Tibial nerve (tissue), 4 donors: ENCODE measurements at regions not wholly inside any gene's neighbourhood (a gene's known extent, or its start where the extent isn't known, plus 50 kb on each side); places are given as distances from the start of the nearest gene placed in this dataset.

ENCODE experiments used
- DNase-seq, 2 donors: peaks; one replicate each; pipeline ENCODE4 v3.0.0-alpha.2; 2019; ENCODE audit warnings: low spot score in 2 of 2
- H3K27ac ChIP-seq, 4 donors: fragments of 200-600 bp; sonication (generic) in 3 of 4; one replicate each; pipeline ENCODE4 v1.5.1; 2017 to 2019; ENCODE audit warnings: mild to moderate bottlenecking in 1 of 4
- H3K27me3 ChIP-seq, 2 donors: fragments of 200-600 bp; sonication (generic) in 1 of 2; one replicate each; pipeline versions ENCODE4 v1.5.1 to v1.6.0; 2017 to 2019
- H3K36me3 ChIP-seq, 3 donors: fragments of 200-600 bp; sonication (generic); one replicate each; pipeline ENCODE4 v1.5.1; 2018 to 2019
- H3K4me1 ChIP-seq, 4 donors: fragments of 200-600 bp; sonication (generic) in 3 of 4; one replicate each; pipeline ENCODE4 v1.5.1; 2017 to 2019
- H3K4me3 ChIP-seq, 4 donors: fragments of 200-600 bp; sonication (generic) in 3 of 4; one replicate each; pipeline ENCODE4 v1.5.1; 2017 to 2019; ENCODE audit warnings: mild to moderate bottlenecking in 1 of 4, moderate library complexity in 1 of 4
- H3K9me3 ChIP-seq, 4 donors: fragments of 200-600 bp; sonication (generic) in 3 of 4; one replicate each; pipeline ENCODE4 v1.5.1; 2017 to 2019
- EP300 ChIP-seq, 2 donors: sonication (generic); formaldehyde crosslinking; IDR thresholded peaks; one replicate each; pipeline ENCODE4 v1.6.1; 2017; ENCODE audit warnings: antibody characterized with exemption in 2 of 2, mild to moderate bottlenecking in 1 of 2
- POLR2A ChIP-seq, 2 donors: fragments of 450-650 bp; IDR thresholded peaks; one replicate each; pipeline ENCODE4 v1.6.1; 2017; ENCODE audit warnings: antibody characterized with exemption in 2 of 2, mild to moderate bottlenecking in 2 of 2, moderate library complexity in 2 of 2
- WGBS, 2 donors: methylation state at CpG; one replicate each; pipeline ENCODE4 v1.1.5; 2018; 5-methylcytosine and 5-hydroxymethylcytosine counted together
- TF ChIP-seq, protein P1 (sequence below), 5 experiments: fragments of 200-600 bp in 3 of 5; fragments of 450-650 bp in 2 of 5; sonication (generic) in 3 of 5; IDR thresholded peaks; one replicate each; pipeline ENCODE4 v1.5.1; 2016 to 2019; ENCODE audit warnings: antibody characterized with exemption in 5 of 5, mild to moderate bottlenecking in 3 of 5, moderate library complexity in 2 of 5

DNA sequence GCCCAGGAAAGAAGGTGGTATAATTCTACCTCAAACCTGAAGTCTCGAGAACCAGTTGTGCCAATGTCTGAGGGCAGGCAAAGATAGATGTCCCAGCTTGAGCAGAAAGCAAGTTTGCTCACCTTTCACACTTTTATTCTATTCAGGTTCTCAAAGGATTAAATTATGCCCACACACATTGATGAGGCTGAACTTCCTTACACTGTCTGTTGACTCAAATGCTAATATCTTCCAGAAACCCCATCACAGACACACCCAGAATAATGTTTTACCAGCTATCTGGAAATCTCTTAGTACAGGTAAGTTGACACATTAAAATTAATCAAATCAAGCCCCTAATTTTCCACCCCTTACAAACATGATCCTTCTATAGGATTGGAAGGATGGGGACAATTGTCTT is 605.7 kb downstream of the NUF2 start:
- WGBS, 2 donors, result 65 to 79% methylated on average over 1 of the region's 1 CpG
- TF ChIP-seq POLR2A (IDR thresholded peaks at IDR 0.05) (no peak), EP300 (IDR thresholded peaks at IDR 0.05) (no peak)
- TF ChIP-seq, protein P1, sequence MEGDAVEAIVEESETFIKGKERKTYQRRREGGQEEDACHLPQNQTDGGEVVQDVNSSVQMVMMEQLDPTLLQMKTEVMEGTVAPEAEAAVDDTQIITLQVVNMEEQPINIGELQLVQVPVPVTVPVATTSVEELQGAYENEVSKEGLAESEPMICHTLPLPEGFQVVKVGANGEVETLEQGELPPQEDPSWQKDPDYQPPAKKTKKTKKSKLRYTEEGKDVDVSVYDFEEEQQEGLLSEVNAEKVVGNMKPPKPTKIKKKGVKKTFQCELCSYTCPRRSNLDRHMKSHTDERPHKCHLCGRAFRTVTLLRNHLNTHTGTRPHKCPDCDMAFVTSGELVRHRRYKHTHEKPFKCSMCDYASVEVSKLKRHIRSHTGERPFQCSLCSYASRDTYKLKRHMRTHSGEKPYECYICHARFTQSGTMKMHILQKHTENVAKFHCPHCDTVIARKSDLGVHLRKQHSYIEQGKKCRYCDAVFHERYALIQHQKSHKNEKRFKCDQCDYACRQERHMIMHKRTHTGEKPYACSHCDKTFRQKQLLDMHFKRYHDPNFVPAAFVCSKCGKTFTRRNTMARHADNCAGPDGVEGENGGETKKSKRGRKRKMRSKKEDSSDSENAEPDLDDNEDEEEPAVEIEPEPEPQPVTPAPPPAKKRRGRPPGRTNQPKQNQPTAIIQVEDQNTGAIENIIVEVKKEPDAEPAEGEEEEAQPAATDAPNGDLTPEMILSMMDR (IDR thresholded peaks at IDR 0.05), result no peak
- no peaks in the 10 kb centered on the region for H3K36me3 ChIP-seq
- no peaks in the 10 kb centered on the region for H3K9me3 ChIP-seq
- DNase-seq, result no peak
- peaks cover 0 to 7% (median 0%) of the 10 kb centered on the region in 4 donors for H3K4me1 ChIP-seq
- H3K27me3 ChIP-seq, result no peaks in the 10 kb centered on the region
- H3K27ac ChIP-seq, result no peak overlapping the region
- no peak overlapping the region for H3K4me3 ChIP-seq

DNA sequence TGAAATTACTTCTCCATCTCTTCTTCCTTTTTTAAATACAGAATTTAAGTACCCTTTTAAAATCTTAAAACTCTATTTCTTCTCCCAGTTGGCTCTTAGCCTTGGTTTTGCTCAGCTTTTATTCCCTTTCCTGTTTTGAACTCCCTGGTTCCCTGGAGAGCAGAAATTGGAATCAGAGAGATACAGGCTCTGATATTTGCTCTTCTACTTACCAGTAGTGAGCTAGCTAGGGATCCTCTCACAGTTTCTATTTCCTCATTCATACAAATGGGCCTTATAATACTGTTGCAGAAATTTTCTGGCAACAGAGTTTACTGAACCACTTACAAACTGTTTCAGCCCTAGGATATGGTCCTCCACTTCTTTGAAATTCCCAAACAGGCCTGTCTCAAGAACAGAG is 606.3 kb downstream of the NUF2 start:
- Histone ChIP-seq H3K27me3 (no peaks in the 10 kb centered on the region), H3K27ac (no peak overlapping the region), H3K4me3 (no peak overlapping the region), H3K4me1 (peaks cover 0 to 7% (median 0%) of the 10 kb centered on the region in 4 donors), H3K9me3 (no peaks in the 10 kb centered on the region), H3K36me3 (no peaks in the 10 kb centered on the region)
- TF ChIP-seq EP300 (IDR thresholded peaks at IDR 0.05), result no peak
- TF ChIP-seq, protein P1 (IDR thresholded peaks at IDR 0.05), result no peak
- no peak for TF ChIP-seq POLR2A (IDR thresholded peaks at IDR 0.05)
- DNase-seq, result no peak

GRCh38 chr1:163928651-163929050 is 606.9 kb downstream of the NUF2 start:
- TF ChIP-seq EP300 (IDR thresholded peaks at IDR 0.05) (no peak), POLR2A (IDR thresholded peaks at IDR 0.05) (no peak)
- TF ChIP-seq, protein P1 (IDR thresholded peaks at IDR 0.05), result no peak
- H3K27me3 ChIP-seq, result no peaks in the 10 kb centered on the region

DNA sequence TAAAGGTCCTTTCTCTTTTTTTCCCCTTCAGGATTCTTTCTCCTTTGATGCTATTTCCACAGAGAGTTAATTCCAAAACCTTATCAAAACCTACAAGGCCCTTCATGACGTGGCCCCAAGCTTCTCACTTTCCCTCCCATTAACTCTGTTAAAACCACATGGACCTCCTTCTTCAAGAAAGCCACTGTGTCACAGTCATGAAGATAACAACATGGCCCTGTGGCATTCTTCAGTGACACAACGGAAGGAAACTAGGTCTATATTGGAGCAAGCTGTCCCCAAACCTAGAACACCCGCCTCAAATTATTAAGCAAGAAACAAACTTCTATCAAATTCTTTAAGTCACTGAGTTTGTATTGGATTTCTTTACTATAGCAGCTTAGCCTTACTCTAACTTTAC is 611.1 kb downstream of the NUF2 start:
- Histone ChIP-seq H3K9me3 (no peaks in the 10 kb centered on the region), H3K27ac (no peak overlapping the region), H3K4me3 (no peak overlapping the region), H3K36me3 (no peaks in the 10 kb centered on the region), H3K4me1 (peaks cover 0 to 6% (median 0%) of the 10 kb centered on the region in 4 donors), H3K27me3 (no peaks in the 10 kb centered on the region)
- TF ChIP-seq, protein P1 (IDR thresholded peaks at IDR 0.05), result no peak
- TF ChIP-seq POLR2A (IDR thresholded peaks at IDR 0.05) (no peak), EP300 (IDR thresholded peaks at IDR 0.05) (no peak)
- no peak for DNase-seq
- WGBS, 2 donors, result 77 to 81% methylated on average over 3 of the region's 3 CpGs

More at GRCh38 chr1:163928651-163929050, 606.9 kb downstream of the NUF2 start:
- Histone ChIP-seq H3K36me3 (no peaks in the 10 kb centered on the region), H3K9me3 (no peaks in the 10 kb centered on the region), H3K27ac (no peak overlapping the region), H3K4me1 (peaks cover 0 to 7% (median 0%) of the 10 kb centered on the region in 4 donors), H3K4me3 (no peak overlapping the region)
- DNase-seq, result no peak

- Histone ChIP-seq H3K9me3 (no peaks in the 10 kb centered on the region), H3K4me1 (peaks cover 0 to under 1% (median 0%) of the 10 kb centered on the region in 4 donors), H3K4me3 (no peak overlapping the region), H3K27ac (no peak overlapping the region), H3K36me3 (no peaks in the 10 kb centered on the region), H3K27me3 (no peaks in the 10 kb centered on the region)
- no peak for TF ChIP-seq POLR2A (IDR thresholded peaks at IDR 0.05)
- no peak for TF ChIP-seq EP300 (IDR thresholded peaks at IDR 0.05)
- TF ChIP-seq, protein P1 (IDR thresholded peaks at IDR 0.05), result no peak
- 58 to 68% methylated on average over 3 of the region's 3 CpGs for WGBS, 2 donors
- DNase-seq, result no peak
These were observed 611.7 kb downstream of the NUF2 start for GRCh38 chr1:163933437-163933836.
